SK-N-SH (cell line): ENCODE measurements at regions not wholly inside any gene's neighbourhood (a gene's known extent, or its start where the extent isn't known, plus 50 kb on each side); places are given as distances from the start of the nearest gene placed in this dataset.

ENCODE experiments used
- CTCF ChIA-PET: fragments of 300-600, 350-600 bp; formaldehyde crosslinking; extraction: SDS; loops from one replicate; lab custom pipeline; 2021; lab: Yijun Ruan, JAX
- POLR2A ChIA-PET: fragments of 350-600 bp; sonication (Branson Sonifier 250); formaldehyde crosslinking; extraction: SDS; loops from one replicate; lab custom pipeline; 2020; ENCODE audit warnings: antibody characterized with exemption, inconsistent platforms; lab: Yijun Ruan, JAX
- DNase-seq: peaks from one replicate; pipeline ENCODE4 v3.0.0; 2012
- H2AFZ ChIP-seq: fragments of 200-600 bp; sonication (generic); 2 replicates; pipeline ENCODE4 v1.8.1; 2016; ENCODE audit warnings: antibody characterized with exemption, mild to moderate bottlenecking, low read depth
- H3F3A ChIP-seq: fragments of 200-600 bp; sonication (generic); replicated peaks from 2 replicates; pipeline ENCODE3; 2016; ENCODE audit warnings: antibody characterized with exemption, mild to moderate bottlenecking; ENCODE audit not compliant: insufficient read depth
- H3K27ac ChIP-seq, 2 experiments: fragments of 200-500 bp in 1 of 2; fragments of 200-600 bp in 1 of 2; sonication (Bioruptor generic) in 1 of 2; sonication (generic), shearing (Covaris generic) in 1 of 2; 2 replicates each; pipeline versions ENCODE4 v1.5.1 to v1.6.1; 2014 to 2016; ENCODE audit warnings: low read depth in 2 of 2, inconsistent platforms in 1 of 2, low read length in 1 of 2, mild to moderate bottlenecking in 1 of 2, mixed read lengths in 1 of 2
- H3K27me3 ChIP-seq: fragments of 200-600 bp; sonication (generic), shearing (Covaris generic); 2 replicates; pipeline ENCODE4 v1.6.1; 2016; ENCODE audit warnings: mixed run types; ENCODE audit not compliant: insufficient read depth
- H3K36me3 ChIP-seq, 2 experiments: fragments of 200-500 bp in 1 of 2; fragments of 200-600 bp in 1 of 2; sonication (Bioruptor generic) in 1 of 2; sonication (generic) in 1 of 2; replicated peaks in 1 of 2; 2 replicates each; pipeline versions ENCODE3 to v1.5.1; 2014 to 2016; ENCODE audit warnings: low read length in 1 of 2, mild to moderate bottlenecking in 1 of 2; ENCODE audit not compliant: insufficient read depth in 2 of 2, control insufficient read depth in 1 of 2
- H3K4me1 ChIP-seq, 2 experiments: fragments of 200-500 bp in 1 of 2; fragments of 200-600 bp in 1 of 2; sonication (Bioruptor generic) in 1 of 2; sonication (generic), shearing (Covaris generic) in 1 of 2; 2 replicates each; pipeline versions ENCODE4 v1.5.1 to v1.6.1; 2014 to 2016; ENCODE audit warnings: low read depth in 1 of 2, low read length in 1 of 2, mixed run types in 1 of 2; ENCODE audit not compliant: insufficient read depth in 2 of 2, control insufficient read depth in 1 of 2
- H3K4me2 ChIP-seq: fragments of 200-600 bp; sonication (generic), shearing (Covaris generic); 2 replicates; pipeline ENCODE4 v1.6.1; 2017; ENCODE audit warnings: mixed run types
- H3K4me3 ChIP-seq, 2 experiments: fragments of 200-500 bp in 1 of 2; fragments of 200-600 bp in 1 of 2; sonication (Bioruptor generic) in 1 of 2; sonication (generic), shearing (Covaris generic) in 1 of 2; 2 replicates each; pipeline versions ENCODE4 v1.5.1 to v1.8.1; 2014 to 2016; ENCODE audit warnings: low read depth in 2 of 2, inconsistent platforms in 1 of 2, low read length in 1 of 2, mild to moderate bottlenecking in 1 of 2, mixed read lengths in 1 of 2, moderate library complexity in 1 of 2
- H3K79me2 ChIP-seq: fragments of 200-600 bp; sonication (generic); 2 replicates; pipeline ENCODE4 v1.8.1; 2017; ENCODE audit warnings: mild to moderate bottlenecking; ENCODE audit not compliant: insufficient read depth
- H3K9ac ChIP-seq: fragments of 200-600 bp; sonication (generic); 2 replicates; pipeline ENCODE4 v1.6.1; 2017; ENCODE audit warnings: mixed run types
- H3K9me2 ChIP-seq: fragments of 200-600 bp; sonication (generic); 2 replicates; pipeline ENCODE4 v1.6.1; 2017; ENCODE audit warnings: mixed run types
- H3K9me3 ChIP-seq: fragments of 200-600 bp; sonication (generic); 2 replicates; pipeline ENCODE4 v1.6.1; 2017; ENCODE audit warnings: mixed run types, mild to moderate bottlenecking, moderate library complexity
- H4K20me1 ChIP-seq: fragments of 200-600 bp; sonication (generic); 2 replicates; pipeline ENCODE4 v1.6.1; 2017; ENCODE audit warnings: mild to moderate bottlenecking, mixed run types; ENCODE audit not compliant: insufficient read depth
- CHD2 ChIP-seq: fragments of 150-350 bp; IDR thresholded peaks from 2 replicates; pipeline ENCODE4 v1.6.1; 2018; ENCODE audit warnings: low read length; ENCODE audit not compliant: partially characterized antibody
- FOXJ3 ChIP-seq: sonication (generic); formaldehyde crosslinking; IDR thresholded peaks from 2 replicates; pipeline ENCODE4 v1.5.1; 2020; ENCODE audit warnings: mild to moderate bottlenecking, missing genetic modification reagents
- GATA2 ChIP-seq: sonication (generic); formaldehyde crosslinking; IDR thresholded peaks from 2 replicates; pipeline ENCODE4 v1.5.0; 2020; ENCODE audit warnings: mild to moderate bottlenecking, missing genetic modification reagents
- RXRA ChIP-seq: IDR thresholded peaks from 2 replicates; pipeline ENCODE4 v1.4.0; 2012; ENCODE audit warnings: low read depth, mild to moderate bottlenecking, borderline replicate concordance
- WGBS: methylation state at CpG from one replicate; pipeline ENCODE4 v1.1.6; 2017; ENCODE audit warnings: low lambda C conversion rate; 5-methylcytosine and 5-hydroxymethylcytosine counted together
- TF ChIP-seq, protein P1 (sequence below): IDR thresholded peaks from 2 replicates; pipeline ENCODE4 v1.6.1; 2012; ENCODE audit warnings: mild to moderate bottlenecking, low read depth, low read length, moderate library complexity
- TF ChIP-seq, protein P2 (sequence below): IDR thresholded peaks from 2 replicates; pipeline ENCODE4 v1.4.0; 2012; ENCODE audit warnings: low read depth, borderline replicate concordance
- TF ChIP-seq, protein P3 (sequence below): fragments of 150-350 bp; IDR thresholded peaks from 2 replicates; pipeline ENCODE4 v1.6.1; 2017; ENCODE audit warnings: antibody characterized with exemption, low read length, low read depth, borderline replicate concordance

DNA sequence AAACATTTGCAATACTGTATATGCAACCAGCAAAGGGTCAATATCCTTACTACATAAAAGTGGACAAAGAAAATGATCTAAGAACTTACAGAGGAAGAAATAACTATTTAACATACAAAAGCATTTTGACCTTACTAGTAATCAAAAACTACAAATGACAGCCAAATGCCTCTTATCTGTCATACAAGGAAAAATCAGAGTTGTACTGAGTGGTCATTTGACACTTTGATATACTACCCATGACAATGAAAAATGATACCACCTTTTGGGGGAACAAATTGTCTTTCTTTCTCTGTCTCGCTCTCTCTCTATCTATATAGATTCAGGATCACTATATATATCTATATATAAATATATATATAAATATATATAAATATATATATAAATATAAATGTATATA lies 50.4 kb upstream of the ZSWIM6 start:
- 98% methylated on average over 1 of the region's 1 CpG for WGBS
- Histone ChIP-seq H4K20me1 (no peaks in the 10 kb centered on the region), H3K4me2 (no peak overlapping the region), H3F3A (peaks cover 14% of the 10 kb centered on the region), H3K9ac (no peak overlapping the region), H3K9me3 (no peaks in the 10 kb centered on the region), H3K36me3 (no peaks in the 10 kb centered on the region), H3K79me2 (no peaks in the 10 kb centered on the region), H3K27ac (peak overlapping the region in 1 of 2 experiments; percentile 56; a peak in 1 of 4 replicates), H3K4me3 (no peak overlapping the region), H2AFZ (no peak overlapping the region), H3K27me3 (no peaks in the 10 kb centered on the region), H3K4me1 (peaks cover 15 to 22% of the 10 kb centered on the region in 2 experiments; a peak in 3 of 4 replicates), H3K9me2 (no peaks in the 10 kb centered on the region)
- DNase-seq: no peak
- CTCF ChIA-PET: interaction anchor here (1.3 kb wide), 1 partner anchor 14 kb away, joined by 4 read pairs; no protein-coding TSS in a partner anchor
- TF ChIP-seq, protein P1, sequence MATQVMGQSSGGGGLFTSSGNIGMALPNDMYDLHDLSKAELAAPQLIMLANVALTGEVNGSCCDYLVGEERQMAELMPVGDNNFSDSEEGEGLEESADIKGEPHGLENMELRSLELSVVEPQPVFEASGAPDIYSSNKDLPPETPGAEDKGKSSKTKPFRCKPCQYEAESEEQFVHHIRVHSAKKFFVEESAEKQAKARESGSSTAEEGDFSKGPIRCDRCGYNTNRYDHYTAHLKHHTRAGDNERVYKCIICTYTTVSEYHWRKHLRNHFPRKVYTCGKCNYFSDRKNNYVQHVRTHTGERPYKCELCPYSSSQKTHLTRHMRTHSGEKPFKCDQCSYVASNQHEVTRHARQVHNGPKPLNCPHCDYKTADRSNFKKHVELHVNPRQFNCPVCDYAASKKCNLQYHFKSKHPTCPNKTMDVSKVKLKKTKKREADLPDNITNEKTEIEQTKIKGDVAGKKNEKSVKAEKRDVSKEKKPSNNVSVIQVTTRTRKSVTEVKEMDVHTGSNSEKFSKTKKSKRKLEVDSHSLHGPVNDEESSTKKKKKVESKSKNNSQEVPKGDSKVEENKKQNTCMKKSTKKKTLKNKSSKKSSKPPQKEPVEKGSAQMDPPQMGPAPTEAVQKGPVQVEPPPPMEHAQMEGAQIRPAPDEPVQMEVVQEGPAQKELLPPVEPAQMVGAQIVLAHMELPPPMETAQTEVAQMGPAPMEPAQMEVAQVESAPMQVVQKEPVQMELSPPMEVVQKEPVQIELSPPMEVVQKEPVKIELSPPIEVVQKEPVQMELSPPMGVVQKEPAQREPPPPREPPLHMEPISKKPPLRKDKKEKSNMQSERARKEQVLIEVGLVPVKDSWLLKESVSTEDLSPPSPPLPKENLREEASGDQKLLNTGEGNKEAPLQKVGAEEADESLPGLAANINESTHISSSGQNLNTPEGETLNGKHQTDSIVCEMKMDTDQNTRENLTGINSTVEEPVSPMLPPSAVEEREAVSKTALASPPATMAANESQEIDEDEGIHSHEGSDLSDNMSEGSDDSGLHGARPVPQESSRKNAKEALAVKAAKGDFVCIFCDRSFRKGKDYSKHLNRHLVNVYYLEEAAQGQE: no peak
- TF ChIP-seq, protein P2, sequence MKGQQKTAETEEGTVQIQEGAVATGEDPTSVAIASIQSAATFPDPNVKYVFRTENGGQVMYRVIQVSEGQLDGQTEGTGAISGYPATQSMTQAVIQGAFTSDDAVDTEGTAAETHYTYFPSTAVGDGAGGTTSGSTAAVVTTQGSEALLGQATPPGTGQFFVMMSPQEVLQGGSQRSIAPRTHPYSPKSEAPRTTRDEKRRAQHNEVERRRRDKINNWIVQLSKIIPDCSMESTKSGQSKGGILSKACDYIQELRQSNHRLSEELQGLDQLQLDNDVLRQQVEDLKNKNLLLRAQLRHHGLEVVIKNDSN: no peak
- no peak for TF ChIP-seq GATA2 (CRISPR knock-in tag)
- TF ChIP-seq, protein P3, sequence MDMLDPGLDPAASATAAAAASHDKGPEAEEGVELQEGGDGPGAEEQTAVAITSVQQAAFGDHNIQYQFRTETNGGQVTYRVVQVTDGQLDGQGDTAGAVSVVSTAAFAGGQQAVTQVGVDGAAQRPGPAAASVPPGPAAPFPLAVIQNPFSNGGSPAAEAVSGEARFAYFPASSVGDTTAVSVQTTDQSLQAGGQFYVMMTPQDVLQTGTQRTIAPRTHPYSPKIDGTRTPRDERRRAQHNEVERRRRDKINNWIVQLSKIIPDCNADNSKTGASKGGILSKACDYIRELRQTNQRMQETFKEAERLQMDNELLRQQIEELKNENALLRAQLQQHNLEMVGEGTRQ: no peak
- no peak for TF ChIP-seq FOXJ3 (CRISPR knock-in tag)
- TF ChIP-seq RXRA: no peak
- TF ChIP-seq CHD2: no peak
- POLR2A ChIA-PET: no interaction called here
